ENCODE measurements at regions not wholly inside any gene's neighbourhood (a gene's known extent, or its start where the extent isn't known, plus 50 kb on each side); places are given as distances from the start of the nearest gene placed in this dataset.
"Not testable (repeated sequence)": the region's sequence is repeated elsewhere in the genome, so short reads cannot be mapped to it uniquely, and the experiment has no call there.

DNA sequence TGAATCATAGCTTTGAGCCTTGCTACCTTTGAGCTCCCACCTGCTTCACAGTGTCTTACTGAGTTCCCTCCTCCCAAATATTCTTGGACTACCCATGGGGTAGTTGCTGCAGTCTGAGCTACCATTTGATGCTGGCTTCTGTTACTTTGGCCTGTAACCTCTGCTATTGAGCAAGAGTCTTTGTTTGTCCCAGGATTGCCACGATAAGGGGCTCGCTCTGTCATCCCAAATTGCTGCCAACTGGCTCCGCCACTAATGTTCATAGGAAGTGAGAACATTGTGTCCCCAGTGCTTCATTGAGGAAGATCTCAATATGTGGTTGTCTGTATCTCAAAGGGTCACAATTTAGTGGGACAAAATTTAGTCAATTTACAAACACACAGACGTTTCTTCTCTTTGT lies 103.8 kb downstream of the TRIM43 start:
- 61 to 65% methylated on average over 4 of the region's 4 CpGs for WGBS, 2 donors
- no peak for DNase-seq
- Histone ChIP-seq H3K27ac (no peak overlapping the region), H3K27me3 (peaks cover 0 to 33% (median 0%) of the 10 kb centered on the region in 4 donors), H3K4me1 (no peaks in the 10 kb centered on the region), H3K4me3 (no peak overlapping the region), H3K9me3 (no peaks in the 10 kb centered on the region), H3K36me3 (no peaks in the 10 kb centered on the region)
- intact Hi-C loops (cut with DNase I) = no loop called here
- no peak for TF ChIP-seq POLR2A (IDR thresholded peaks at IDR 0.05)

DNA sequence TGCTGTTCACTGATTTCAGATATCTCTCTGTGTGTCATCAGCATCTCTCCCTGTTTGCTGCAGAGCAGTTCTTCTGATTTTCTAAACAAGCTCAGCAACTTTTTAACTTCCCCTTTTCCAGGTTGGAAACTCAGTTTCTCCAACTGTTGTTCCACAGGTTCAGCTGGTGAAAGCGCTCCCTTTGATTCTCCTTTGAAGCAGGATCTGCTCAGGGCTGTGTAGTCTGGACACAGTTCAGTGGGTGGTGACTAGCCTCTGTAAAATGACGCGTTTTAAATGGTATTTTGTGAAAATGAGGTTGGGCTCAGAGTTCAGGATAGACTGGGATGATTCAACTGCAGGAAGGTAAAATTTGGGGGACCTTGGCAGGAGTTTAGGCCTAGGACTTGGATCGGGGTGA lies 106.3 kb downstream of the TRIM43 start:
- Histone ChIP-seq H3K4me1 (no peaks in the 10 kb centered on the region), H3K36me3 (no peaks in the 10 kb centered on the region), H3K27ac (no peak overlapping the region), H3K27me3 (peaks cover 0 to 37% (median 0%) of the 10 kb centered on the region in 4 donors), H3K4me3 (no peak overlapping the region), H3K9me3 (no peaks in the 10 kb centered on the region)
- TF ChIP-seq, protein P1, sequence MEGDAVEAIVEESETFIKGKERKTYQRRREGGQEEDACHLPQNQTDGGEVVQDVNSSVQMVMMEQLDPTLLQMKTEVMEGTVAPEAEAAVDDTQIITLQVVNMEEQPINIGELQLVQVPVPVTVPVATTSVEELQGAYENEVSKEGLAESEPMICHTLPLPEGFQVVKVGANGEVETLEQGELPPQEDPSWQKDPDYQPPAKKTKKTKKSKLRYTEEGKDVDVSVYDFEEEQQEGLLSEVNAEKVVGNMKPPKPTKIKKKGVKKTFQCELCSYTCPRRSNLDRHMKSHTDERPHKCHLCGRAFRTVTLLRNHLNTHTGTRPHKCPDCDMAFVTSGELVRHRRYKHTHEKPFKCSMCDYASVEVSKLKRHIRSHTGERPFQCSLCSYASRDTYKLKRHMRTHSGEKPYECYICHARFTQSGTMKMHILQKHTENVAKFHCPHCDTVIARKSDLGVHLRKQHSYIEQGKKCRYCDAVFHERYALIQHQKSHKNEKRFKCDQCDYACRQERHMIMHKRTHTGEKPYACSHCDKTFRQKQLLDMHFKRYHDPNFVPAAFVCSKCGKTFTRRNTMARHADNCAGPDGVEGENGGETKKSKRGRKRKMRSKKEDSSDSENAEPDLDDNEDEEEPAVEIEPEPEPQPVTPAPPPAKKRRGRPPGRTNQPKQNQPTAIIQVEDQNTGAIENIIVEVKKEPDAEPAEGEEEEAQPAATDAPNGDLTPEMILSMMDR (IDR thresholded peaks at IDR 0.05) = no peak
- TF ChIP-seq POLR2A (IDR thresholded peaks at IDR 0.05) = no peak
- no peak for DNase-seq
- 86 to 88% methylated on average over 4 of the region's 4 CpGs for whole genome bisulfite sequencing, 2 donors
- intact Hi-C loops (cut with DNase I) = no loop called here

DNA sequence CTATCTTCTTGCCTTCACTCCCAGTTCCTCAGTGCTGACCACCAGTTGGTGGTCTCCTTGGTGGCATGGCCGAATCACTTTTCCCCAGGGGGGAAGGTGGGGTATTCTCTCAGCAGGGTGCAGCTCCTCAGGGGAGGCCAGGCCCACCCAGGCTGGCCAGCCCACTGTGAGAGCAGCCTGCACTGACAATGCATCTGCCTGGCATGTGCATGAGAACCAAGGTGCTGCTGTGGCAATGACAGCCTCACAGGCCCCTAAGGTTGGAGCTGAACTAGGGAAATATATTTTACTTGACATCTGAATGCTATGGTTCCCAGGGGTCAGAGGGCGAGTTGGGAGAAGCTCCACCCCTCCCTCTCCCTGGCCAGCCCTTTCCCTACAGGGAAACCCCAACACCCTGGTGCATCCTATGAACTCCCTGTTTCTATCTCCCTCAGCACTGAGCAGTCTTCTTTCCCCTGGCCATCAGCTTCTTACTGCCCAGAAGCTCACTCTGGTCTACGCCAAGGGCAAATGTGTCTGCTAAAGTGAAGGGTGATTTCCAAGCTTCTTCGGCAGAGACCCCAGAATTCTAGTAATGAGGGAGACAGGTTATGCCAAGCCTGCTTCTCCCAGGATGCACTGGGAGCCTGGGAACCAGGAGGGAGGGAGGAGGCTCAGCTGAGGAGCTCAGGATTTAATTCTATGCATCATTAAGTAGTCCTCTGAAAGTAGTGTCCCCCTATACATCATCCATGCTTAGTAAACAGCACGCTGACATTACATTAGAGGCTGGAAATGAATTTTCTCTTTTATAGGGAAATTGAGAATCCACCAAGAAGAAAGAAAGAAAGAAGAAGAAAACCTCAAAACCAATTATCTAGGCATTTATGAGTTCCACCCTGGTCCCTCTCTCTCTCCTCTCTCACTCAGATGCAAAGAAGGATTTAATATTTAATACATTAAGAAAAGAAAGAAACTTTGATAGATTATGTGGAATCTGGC lies 107.7 kb downstream of the TRIM43 start:
- intact Hi-C loops (cut with DNase I); H3K36me3 ChIP-seq; H3K9me3 ChIP-seq; H3K27ac ChIP-seq; H3K4me3 ChIP-seq; DNase-seq; H3K4me1 ChIP-seq: not testable (repeated sequence)
- peaks cover 0 to 34% (median 0%) of the 10 kb centered on the region in 4 donors for H3K27me3 ChIP-seq
- WGBS, 2 donors = 57 to 62% methylated on average over 4 of the region's 5 CpGs

DNA sequence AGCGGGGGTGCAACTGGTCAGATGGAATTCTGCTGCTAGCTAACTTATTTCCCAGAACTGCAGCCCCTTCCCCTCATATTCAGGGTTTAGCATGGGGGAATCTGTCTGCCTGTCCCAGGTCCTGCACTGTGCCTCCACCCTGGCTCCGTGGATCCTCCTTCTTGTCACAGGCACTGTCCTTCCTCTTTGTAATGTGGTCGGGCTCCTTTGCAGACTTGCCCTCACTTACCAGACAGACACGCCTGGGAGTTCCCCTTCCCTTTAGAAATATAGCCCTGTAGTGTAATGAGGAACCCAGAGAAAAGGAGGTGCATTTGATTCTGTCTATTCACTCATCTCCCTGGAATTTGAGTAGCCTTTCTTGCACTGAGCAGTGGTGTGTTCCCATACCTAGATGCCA lies 108.7 kb downstream of the TRIM43 start:
- no peak for DNase-seq
- Histone ChIP-seq H3K27me3 (peaks cover 0 to 31% (median 0%) of the 10 kb centered on the region in 4 donors), H3K4me3 (no peak overlapping the region), H3K9me3 (no peaks in the 10 kb centered on the region), H3K36me3 (no peaks in the 10 kb centered on the region), H3K27ac (no peak overlapping the region), H3K4me1 (no peaks in the 10 kb centered on the region)
- WGBS, 2 donors = 36 to 40% methylated on average over 4 of the region's 4 CpGs
- intact Hi-C loops (cut with DNase I) = no loop called here
- TF ChIP-seq POLR2A (IDR thresholded peaks at IDR 0.05) = no peak
- TF ChIP-seq, protein P1 (IDR thresholded peaks at IDR 0.05) = no peak

DNA sequence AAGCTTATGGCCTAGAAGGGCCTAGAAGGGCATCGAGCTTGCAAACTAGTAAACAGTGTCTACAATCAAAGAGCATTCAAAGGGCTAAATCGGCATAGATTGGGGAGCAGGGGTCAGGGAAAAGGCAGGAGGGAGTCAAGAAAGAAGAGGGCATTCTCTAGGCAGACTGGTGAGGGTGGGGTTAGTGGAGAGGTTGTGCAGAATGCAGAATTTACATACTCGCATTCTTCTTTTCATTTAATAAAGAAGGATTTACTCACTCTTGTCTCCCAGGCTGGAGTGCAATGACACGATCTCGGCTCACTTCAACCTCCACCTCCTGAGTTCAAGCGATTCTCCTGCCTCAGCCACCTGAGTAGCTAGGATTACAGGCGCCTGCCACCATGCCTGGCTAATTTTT lies 110.7 kb downstream of the TRIM43 start:
- Histone ChIP-seq H3K4me1 (no peaks in the 10 kb centered on the region), H3K27ac (no peak overlapping the region), H3K9me3 (no peaks in the 10 kb centered on the region), H3K27me3 (peaks cover 0 to 30% (median 0%) of the 10 kb centered on the region in 4 donors), H3K4me3 (no peak overlapping the region), H3K36me3 (no peaks in the 10 kb centered on the region)
- DNase-seq = no peak
- WGBS, 2 donors = 85 to 86% methylated on average over 7 of the region's 7 CpGs
- intact Hi-C loops (cut with DNase I) = no loop called here
- no peak for TF ChIP-seq POLR2A (IDR thresholded peaks at IDR 0.05)

DNA sequence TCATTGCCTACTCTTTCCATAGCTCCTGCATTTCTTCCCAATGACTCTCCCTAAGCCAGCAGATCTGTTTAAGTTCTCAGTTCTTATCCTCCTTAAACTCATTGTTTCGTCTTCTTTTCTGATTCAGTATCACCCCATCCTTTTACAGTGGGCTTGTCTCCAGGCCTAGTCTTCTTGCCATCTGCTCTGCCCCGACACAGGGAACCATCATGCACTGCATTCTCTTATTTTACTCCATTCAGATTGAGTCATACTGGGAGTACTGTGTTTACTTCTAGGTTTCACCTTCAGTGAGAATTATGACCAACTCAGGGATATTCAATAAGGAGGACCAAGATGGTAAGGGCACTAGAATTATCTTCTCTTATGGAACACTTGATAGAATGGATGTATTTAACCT lies 115.4 kb downstream of the TRIM43 start:
- H3K9me3 ChIP-seq; H3K36me3 ChIP-seq; H3K27ac ChIP-seq; H3K4me1 ChIP-seq; H3K27me3 ChIP-seq; intact Hi-C loops (cut with DNase I); DNase-seq; H3K4me3 ChIP-seq: not testable (repeated sequence)
- 52 to 93% methylated on average over 2 of the region's 2 CpGs for WGBS, 2 donors

DNA sequence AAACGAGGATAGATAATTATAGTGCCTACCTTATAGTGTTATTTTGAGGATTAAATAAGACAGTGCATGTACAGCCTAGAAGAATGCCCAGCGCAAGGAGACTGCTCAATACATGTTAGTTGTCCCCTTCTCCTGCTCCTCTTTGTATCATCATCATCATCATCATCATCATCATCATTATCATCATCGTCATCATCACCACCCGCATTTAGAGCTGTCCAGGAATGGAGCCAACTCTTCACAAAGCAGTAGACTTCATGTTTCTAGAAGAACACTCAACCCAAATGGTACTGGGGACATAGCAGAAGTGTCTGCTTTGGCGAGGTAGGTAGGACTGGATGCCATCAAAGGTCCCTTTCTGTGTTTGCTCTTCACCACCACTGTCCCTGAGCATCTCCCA lies 116.0 kb downstream of the TRIM43 start:
- intact Hi-C loops (cut with DNase I) = no loop called here
- Histone ChIP-seq H3K36me3 (no peaks in the 10 kb centered on the region), H3K9me3 (no peaks in the 10 kb centered on the region), H3K4me1 (no peaks in the 10 kb centered on the region), H3K27ac (no peak overlapping the region), H3K27me3 (no peaks in the 10 kb centered on the region), H3K4me3 (no peak overlapping the region)
- DNase-seq = no peak
- TF ChIP-seq POLR2A (IDR thresholded peaks at IDR 0.05) = no peak
- TF ChIP-seq, protein P1 (IDR thresholded peaks at IDR 0.05) = no peak
- 81 to 84% methylated on average over 5 of the region's 5 CpGs for WGBS, 2 donors
